Naive thymus-derived CD4-positive, alpha-beta T cell (primary cell): ENCODE measurements at regions not wholly inside any gene's neighbourhood (a gene's known extent, or its start where the extent isn't known, plus 50 kb on each side); places are given as distances from the start of the nearest gene placed in this dataset.

ENCODE experiments used
- ATAC-seq: fragments of 150-1000 bp; cut with Tn5 transposase; 2 replicates; pipeline ENCODE4 v1.10.0; 2021; ENCODE audit warnings: mild to moderate bottlenecking, moderate library complexity
- CTCF ChIA-PET: fragments of 350-600 bp; sonication (Branson Sonifier 250); formaldehyde crosslinking; loops from one replicate; lab custom pipeline; 2021; ENCODE audit warnings: antibody characterized with exemption; lab: Charles Lee
- POLR2A ChIA-PET: fragments of 350-600 bp; sonication (Branson Sonifier 250); formaldehyde crosslinking; loops from one replicate; lab custom pipeline; 2021; ENCODE audit warnings: antibody characterized with exemption, inconsistent platforms; lab: Charles Lee
- DNase-seq, 9 donors: peaks; one replicate each; pipeline versions ENCODE4 v3.0.0 to v3.0.0-alpha.2; 2020 to 2022; ENCODE audit warnings: mixed read lengths in 1 of 9
- H3K27ac ChIP-seq: one replicate; pipeline ENCODE4 v1.7.0; 2013; ENCODE audit warnings: mild to moderate bottlenecking, low read depth, low read length, moderate library complexity
- H3K27me3 ChIP-seq, 2 donors: one replicate each; pipeline ENCODE4 v1.7.0; 2013; ENCODE audit warnings: low read length in 2 of 2, mild to moderate bottlenecking in 2 of 2, moderate library complexity in 2 of 2; ENCODE audit not compliant: control insufficient read depth in 2 of 2, insufficient read depth in 2 of 2
- H3K36me3 ChIP-seq, 3 experiments: 1 replicate in 2 of 3; 2 replicates in 1 of 3; pipeline ENCODE4 v1.7.0; 2013; ENCODE audit warnings: low read length in 3 of 3, mild to moderate bottlenecking in 3 of 3, moderate library complexity in 1 of 3; ENCODE audit not compliant: insufficient read depth in 3 of 3, control insufficient read depth in 2 of 3
- H3K4me1 ChIP-seq, 2 donors: one replicate each; pipeline ENCODE4 v1.7.0; 2013; ENCODE audit warnings: low read length in 2 of 2, mild to moderate bottlenecking in 2 of 2, moderate library complexity in 1 of 2; ENCODE audit not compliant: control insufficient read depth in 2 of 2, insufficient read depth in 2 of 2
- H3K4me3 ChIP-seq: 2 replicates; pipeline ENCODE4 v1.7.0; 2013; ENCODE audit warnings: mild to moderate bottlenecking, low read length
- H3K9me3 ChIP-seq, 3 experiments: 1 replicate in 2 of 3; 2 replicates in 1 of 3; pipeline ENCODE4 v1.7.0; 2013; ENCODE audit warnings: low read length in 3 of 3; ENCODE audit not compliant: control insufficient read depth in 2 of 3
- H3K27ac Mint-ChIP-seq, 9 donors: one replicate each; pipeline ENCODE4 v1.8.0; 2020 to 2022; ENCODE audit warnings: mixed read lengths in 9 of 9, mild to moderate bottlenecking in 8 of 9, moderate library complexity in 5 of 9, inconsistent platforms in 2 of 9
- H3K27me3 Mint-ChIP-seq, 5 donors: one replicate each; pipeline ENCODE4 v1.8.0; 2021 to 2022; ENCODE audit warnings: mixed read lengths in 5 of 5, mild to moderate bottlenecking in 1 of 5
- H3K36me3 Mint-ChIP-seq, 5 donors: one replicate each; pipeline ENCODE4 v1.8.0; 2020 to 2022; ENCODE audit warnings: mixed read lengths in 5 of 5, mild to moderate bottlenecking in 3 of 5, inconsistent platforms in 1 of 5
- H3K4me1 Mint-ChIP-seq, 7 donors: one replicate each; pipeline ENCODE4 v1.8.0; 2020 to 2022; ENCODE audit warnings: mixed read lengths in 7 of 7, mild to moderate bottlenecking in 3 of 7, inconsistent platforms in 1 of 7
- H3K4me3 Mint-ChIP-seq, 10 donors: one replicate each; pipeline ENCODE4 v1.8.0; 2020 to 2022; ENCODE audit warnings: mild to moderate bottlenecking in 10 of 10, mixed read lengths in 10 of 10, moderate library complexity in 6 of 10, inconsistent platforms in 2 of 10
- H3K9me3 Mint-ChIP-seq, 11 donors: one replicate each; pipeline ENCODE4 v1.8.0; 2020 to 2022; ENCODE audit warnings: mixed read lengths in 11 of 11, mild to moderate bottlenecking in 4 of 11, inconsistent platforms in 1 of 11, moderate library complexity in 1 of 11
- intact Hi-C, 2 donors: fragments of 100-400 bp; cut with micrococcal nuclease; formaldehyde crosslinking; loops; one replicate each; pipeline ENCODE4 v1.15.1; 2023

GRCh38 chr6:92026878-92027277 is 1392.5 kb downstream of the EPHA7 start:
- Histone ChIP-seq H3K4me1 (no peaks in the 10 kb centered on the region), H3K27ac (no peak overlapping the region), H3K36me3 (no peaks in the 10 kb centered on the region), H3K4me3 (no peak overlapping the region), H3K9me3 (no peaks in the 10 kb centered on the region), H3K27me3 (no peaks in the 10 kb centered on the region)
- no peaks in the 10 kb centered on the region for H3K4me1 Mint-ChIP-seq
- no peaks in the 10 kb centered on the region for H3K36me3 Mint-ChIP-seq
- CTCF ChIA-PET: no interaction called here
- H3K4me3 Mint-ChIP-seq: no peak overlapping the region
- H3K27me3 Mint-ChIP-seq: no peaks in the 10 kb centered on the region
- intact Hi-C loops: no loop called here
- ATAC-seq (no peak), DNase-seq (no peak)
- H3K9me3 Mint-ChIP-seq: peaks cover 0 to 13% (median 1%) of the 10 kb centered on the region in 11 donors
- H3K27ac Mint-ChIP-seq: no peak overlapping the region
- POLR2A ChIA-PET: no interaction called here

GRCh38 chr6:92024881-92025280 is 1394.5 kb downstream of the EPHA7 start:
- ATAC-seq: no peak
- Histone ChIP-seq H3K27me3 (no peaks in the 10 kb centered on the region), H3K9me3 (no peaks in the 10 kb centered on the region), H3K4me3 (no peak overlapping the region), H3K36me3 (no peaks in the 10 kb centered on the region), H3K27ac (no peak overlapping the region), H3K4me1 (no peaks in the 10 kb centered on the region)
- intact Hi-C loops: no loop called here
- DNase-seq: no peak
- Mint-ChIP-seq H3K4me3 (no peak overlapping the region), H3K4me1 (no peaks in the 10 kb centered on the region), H3K27me3 (no peaks in the 10 kb centered on the region), H3K27ac (no peak overlapping the region), H3K36me3 (no peaks in the 10 kb centered on the region), H3K9me3 (peaks cover 0 to 11% (median under 1%) of the 10 kb centered on the region in 11 donors)
- CTCF ChIA-PET: no interaction called here
- POLR2A ChIA-PET: no interaction called here

DNA sequence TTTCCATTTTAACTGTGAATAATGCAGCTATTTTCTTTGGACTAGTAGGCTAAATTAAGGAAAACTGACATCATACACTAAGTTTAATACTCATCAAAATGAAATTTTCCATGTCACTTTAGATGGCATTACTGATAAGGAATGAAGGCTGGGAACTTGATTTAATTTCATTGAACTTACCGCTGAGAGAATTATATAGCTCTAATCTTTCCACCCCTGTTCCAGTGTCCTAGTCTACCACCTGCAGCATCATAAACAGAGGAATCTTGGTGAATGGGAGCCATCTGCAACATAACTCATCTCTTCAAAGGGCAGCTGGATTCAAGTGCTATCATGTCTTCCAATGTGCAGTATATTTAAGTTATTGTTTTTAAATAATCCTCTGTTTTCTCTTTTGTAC is 1395.2 kb downstream of the EPHA7 start:
- Mint-ChIP-seq H3K4me3 (no peak overlapping the region), H3K36me3 (no peaks in the 10 kb centered on the region), H3K9me3 (peaks cover 0 to 11% (median 0%) of the 10 kb centered on the region in 11 donors), H3K4me1 (no peaks in the 10 kb centered on the region), H3K27ac (no peak overlapping the region), H3K27me3 (no peaks in the 10 kb centered on the region)
- no peak overlapping the region for H3K4me3 ChIP-seq
- DNase-seq: no peak
- H3K4me1 ChIP-seq: no peaks in the 10 kb centered on the region
- H3K36me3 ChIP-seq: no peaks in the 10 kb centered on the region
- H3K9me3 ChIP-seq: no peaks in the 10 kb centered on the region
- ChIA-PET POLR2A (no interaction called here), CTCF (no interaction called here)
- intact Hi-C loops: no loop called here
- no peaks in the 10 kb centered on the region for H3K27me3 ChIP-seq
- no peak overlapping the region for H3K27ac ChIP-seq
- no peak for ATAC-seq

DNA sequence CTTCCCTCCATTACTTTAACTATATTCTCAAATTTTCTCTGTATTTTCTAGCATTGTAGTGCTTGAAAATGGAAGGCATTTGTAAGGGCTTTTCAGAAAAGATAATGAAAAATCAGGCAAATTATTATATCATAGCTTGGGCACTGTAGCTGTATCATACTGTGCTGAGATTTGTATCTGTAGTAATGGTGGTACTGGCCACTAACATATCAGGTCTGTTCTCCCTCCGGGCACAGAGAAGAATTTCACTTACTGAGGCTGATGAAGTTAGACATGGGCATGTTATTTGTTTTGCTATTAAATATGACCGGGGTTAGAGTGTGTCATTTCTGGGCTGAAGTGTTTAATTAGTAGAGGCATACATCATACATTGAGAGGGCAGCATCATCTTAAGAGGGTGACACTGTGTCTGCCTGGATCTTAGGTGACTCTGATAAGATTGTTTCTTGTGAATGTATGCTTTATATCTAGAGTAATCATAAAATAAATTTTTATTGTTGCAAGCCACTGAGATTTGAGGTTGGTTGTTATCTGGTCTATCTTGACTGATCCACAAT is 1395.9 kb downstream of the EPHA7 start:
- Mint-ChIP-seq H3K27ac (no peak overlapping the region), H3K9me3 (peaks cover 0 to 11% (median 0%) of the 10 kb centered on the region in 11 donors), H3K4me1 (no peaks in the 10 kb centered on the region), H3K27me3 (no peaks in the 10 kb centered on the region), H3K4me3 (no peak overlapping the region), H3K36me3 (no peaks in the 10 kb centered on the region)
- Histone ChIP-seq H3K27ac (no peak overlapping the region), H3K4me3 (no peak overlapping the region), H3K4me1 (no peaks in the 10 kb centered on the region), H3K36me3 (no peaks in the 10 kb centered on the region), H3K27me3 (no peaks in the 10 kb centered on the region), H3K9me3 (no peaks in the 10 kb centered on the region)
- no peak for DNase-seq
- ATAC-seq: no peak
- ChIA-PET CTCF (no interaction called here), POLR2A (no interaction called here)
- intact Hi-C loops: no loop called here

DNA sequence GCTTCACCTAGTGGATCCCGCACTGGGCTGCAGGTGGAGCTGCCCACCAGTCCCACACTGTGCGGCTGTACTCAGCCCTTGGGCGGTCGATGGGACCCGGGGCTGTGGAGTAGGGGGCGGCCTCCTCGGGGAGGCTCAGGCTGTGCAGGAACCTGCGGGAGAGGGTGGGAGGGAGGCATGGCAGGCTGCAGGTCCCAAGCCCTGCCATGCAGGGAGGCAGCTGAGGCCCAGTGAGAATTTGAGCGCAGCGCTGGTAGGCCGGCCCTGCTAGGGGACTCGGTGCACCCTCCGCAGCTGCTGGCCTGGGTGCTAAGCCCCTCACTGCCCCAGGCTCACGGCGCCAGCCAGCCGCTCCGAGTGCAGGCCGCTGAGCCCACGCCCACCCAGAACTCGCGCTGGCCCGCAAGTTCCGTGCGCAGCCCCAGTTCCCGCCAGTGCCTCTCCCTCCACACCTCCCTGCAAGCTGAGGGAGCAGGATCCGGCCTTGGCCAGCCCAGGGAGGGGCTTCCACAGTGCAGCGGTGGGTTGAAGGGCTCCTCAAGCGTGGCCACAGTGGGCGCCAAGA is 1407.6 kb downstream of the EPHA7 start:
- ChIA-PET CTCF (no interaction called here), POLR2A (no interaction called here)
- no peaks in the 10 kb centered on the region for H3K27me3 ChIP-seq
- no peaks in the 10 kb centered on the region for H3K4me1 Mint-ChIP-seq
- DNase-seq (no peak), ATAC-seq (peak; percentile 31)
- no peak overlapping the region for H3K27ac ChIP-seq
- intact Hi-C loops: no loop called here
- H3K36me3 Mint-ChIP-seq: no peaks in the 10 kb centered on the region
- no peak overlapping the region for H3K27ac Mint-ChIP-seq
- no peak overlapping the region for H3K4me3 Mint-ChIP-seq
- peaks cover 2 to 30% (median 7%) of the 10 kb centered on the region in 11 donors for H3K9me3 Mint-ChIP-seq
- no peak overlapping the region for H3K4me3 ChIP-seq
- no peaks in the 10 kb centered on the region for H3K36me3 ChIP-seq
- H3K9me3 ChIP-seq: no peaks in the 10 kb centered on the region
- H3K4me1 ChIP-seq: no peaks in the 10 kb centered on the region
- no peaks in the 10 kb centered on the region for H3K27me3 Mint-ChIP-seq

DNA sequence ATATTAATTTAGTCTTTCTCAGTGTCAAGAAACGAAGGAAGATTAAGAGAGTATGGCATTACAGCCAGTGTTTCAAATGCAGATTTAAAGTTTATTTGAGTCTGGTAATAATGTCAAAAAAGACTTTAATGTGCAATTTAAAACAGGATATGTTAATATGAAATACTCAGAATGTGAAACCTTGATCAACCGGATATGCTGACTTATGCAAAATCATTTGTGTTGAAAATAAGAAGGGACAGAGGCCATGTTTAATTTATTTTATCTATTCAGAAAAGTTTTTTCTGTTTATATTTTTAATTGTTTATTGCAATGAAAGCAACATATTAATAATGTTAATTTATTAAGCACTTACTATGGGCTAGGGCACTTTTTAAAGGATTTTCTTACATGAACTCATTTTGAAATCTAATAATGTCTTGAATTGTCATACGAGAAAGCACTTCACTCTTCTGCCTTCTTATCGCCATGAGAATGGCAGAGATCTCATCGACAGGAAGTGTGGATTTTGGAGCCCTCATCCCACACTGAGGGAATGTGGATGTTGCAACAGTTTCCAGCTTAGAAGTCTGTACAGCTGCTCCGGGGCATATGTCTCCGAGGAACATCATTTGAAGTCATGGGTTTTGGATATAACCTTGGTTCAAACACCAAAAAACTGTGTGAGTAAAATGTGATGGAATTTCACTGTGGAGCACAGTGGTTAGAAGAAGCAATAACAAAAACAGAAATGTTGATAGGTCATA is 1410.4 kb downstream of the EPHA7 start:
- Mint-ChIP-seq H3K27me3 (no peaks in the 10 kb centered on the region), H3K27ac (no peak overlapping the region), H3K36me3 (no peaks in the 10 kb centered on the region), H3K9me3 (peaks cover 0 to 22% (median 4%) of the 10 kb centered on the region in 11 donors), H3K4me1 (no peaks in the 10 kb centered on the region), H3K4me3 (no peak overlapping the region)
- Histone ChIP-seq H3K4me1 (no peaks in the 10 kb centered on the region), H3K4me3 (no peak overlapping the region), H3K27me3 (no peaks in the 10 kb centered on the region), H3K36me3 (no peaks in the 10 kb centered on the region), H3K27ac (no peak overlapping the region), H3K9me3 (no peaks in the 10 kb centered on the region)
- DNase-seq (no peak), ATAC-seq (no peak)
- POLR2A ChIA-PET: no interaction called here
- intact Hi-C loops: no loop called here
- CTCF ChIA-PET: no interaction called here

GRCh38 chr6:92000112-92000511 is 1413.2 kb upstream of the MAP3K7 start:
- peaks cover 0 to 15% (median 0%) of the 10 kb centered on the region in 11 donors for H3K9me3 Mint-ChIP-seq

More at GRCh38 chr6:92000112-92000511, 1413.2 kb upstream of the MAP3K7 start:
- intact Hi-C loops: no loop called here
- Mint-ChIP-seq H3K4me1 (no peaks in the 10 kb centered on the region), H3K36me3 (no peaks in the 10 kb centered on the region), H3K27ac (no peak overlapping the region), H3K27me3 (no peaks in the 10 kb centered on the region), H3K4me3 (no peak overlapping the region)
- POLR2A ChIA-PET: no interaction called here
- H3K36me3 ChIP-seq: no peaks in the 10 kb centered on the region
- DNase-seq (no peak), ATAC-seq (no peak)
- H3K27me3 ChIP-seq: no peaks in the 10 kb centered on the region
- no peaks in the 10 kb centered on the region for H3K4me1 ChIP-seq
- H3K4me3 ChIP-seq: no peak overlapping the region
- H3K9me3 ChIP-seq: no peaks in the 10 kb centered on the region
- H3K27ac ChIP-seq: no peak overlapping the region
- CTCF ChIA-PET: no interaction called here
